CD4-positive, alpha-beta T cell treated with Interleukin-10 for 1 hour (primary cell): ENCODE measurements at regions not wholly inside any gene's neighbourhood (a gene's known extent, or its start where the extent isn't known, plus 50 kb on each side); places are given as distances from the start of the nearest gene placed in this dataset.
"Not testable (repeated sequence)": the region's sequence is repeated elsewhere in the genome, so short reads cannot be mapped to it uniquely, and the experiment has no call there.

ENCODE experiments used
- DNase-seq: peaks from one replicate; pipeline ENCODE4 v3.0.0-alpha.2; 2020

GRCh38 chr2:220748875-220749479 lies 823.1 kb downstream of the EPHA4 start:
- no peak for DNase-seq

DNA sequence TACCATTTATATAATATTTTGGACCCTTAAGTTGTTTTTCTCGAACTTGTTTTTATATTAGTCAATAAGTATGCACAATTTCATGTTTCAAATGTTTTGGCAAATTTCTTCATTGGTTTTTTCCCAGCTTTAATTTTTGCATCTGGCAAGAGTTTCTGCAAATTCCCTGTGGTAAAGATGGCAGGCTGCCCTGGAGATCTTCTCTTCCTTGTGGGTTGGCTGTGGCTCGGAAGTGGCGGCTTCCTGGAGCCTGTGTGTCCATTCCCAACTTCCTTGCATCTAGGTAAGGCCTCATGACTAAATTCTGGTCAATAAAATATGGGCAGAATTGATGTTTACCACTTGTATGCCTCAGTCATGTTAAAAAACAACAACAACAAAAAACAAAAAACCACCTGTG lies 818.6 kb downstream of the EPHA4 start:
- no peak for DNase-seq

GRCh38 chr2:220756653-220757052 lies 815.5 kb downstream of the EPHA4 start:
- no peak for DNase-seq

GRCh38 chr2:220758376-220758775 lies 813.7 kb downstream of the EPHA4 start:
- not testable (repeated sequence) for DNase-seq

DNA sequence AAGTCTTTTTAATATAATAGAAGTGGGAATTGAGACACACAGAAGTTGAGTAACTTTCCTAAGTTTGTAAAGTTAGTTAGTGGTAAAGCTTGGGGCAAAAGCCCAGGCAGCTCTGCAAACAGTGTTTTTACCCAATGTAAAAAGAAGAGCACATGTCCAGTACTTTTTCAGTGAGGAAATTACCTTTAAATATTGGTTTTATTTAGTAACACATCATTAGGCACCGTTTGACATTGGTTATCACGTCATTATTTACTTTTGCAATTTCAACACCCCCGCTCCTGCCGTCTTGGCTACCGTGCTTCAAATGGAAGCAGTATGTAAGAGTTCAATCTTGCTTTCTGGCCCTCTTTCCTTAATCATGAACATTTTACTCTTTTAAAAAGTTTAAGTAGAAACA lies 807.9 kb downstream of the EPHA4 start:
- no peak for DNase-seq

DNA sequence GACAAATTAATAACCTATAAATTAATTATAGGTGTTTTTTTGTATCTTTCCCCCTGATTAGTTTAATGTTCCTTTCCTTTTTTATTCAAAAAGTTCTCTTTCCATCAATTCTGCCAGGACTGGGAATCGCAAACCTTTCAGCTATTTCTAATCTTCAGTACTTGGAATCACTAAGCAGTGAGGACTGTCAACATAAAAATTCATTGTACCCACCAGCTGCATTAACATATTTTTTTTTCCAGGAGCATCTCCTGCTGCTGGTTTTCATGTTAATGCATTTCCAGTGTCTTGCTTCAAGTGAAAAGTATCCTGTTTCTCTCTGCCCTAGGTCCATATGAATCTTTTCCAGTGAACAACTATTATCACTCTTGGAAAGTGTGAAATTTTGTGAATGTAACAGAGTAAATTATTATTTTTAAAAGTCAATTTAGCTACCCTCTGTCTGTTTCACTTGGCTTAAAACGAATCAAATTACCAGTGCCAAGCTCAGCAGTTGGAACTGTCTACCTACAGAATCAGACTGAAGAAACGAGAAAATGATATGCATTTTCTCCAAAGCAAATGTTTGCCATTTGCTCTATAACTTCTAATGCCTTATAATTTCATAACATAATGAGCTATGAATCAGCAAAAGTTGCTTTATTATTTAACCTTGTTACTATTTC lies 804.4 kb downstream of the EPHA4 start:
- DNase-seq: no peak

DNA sequence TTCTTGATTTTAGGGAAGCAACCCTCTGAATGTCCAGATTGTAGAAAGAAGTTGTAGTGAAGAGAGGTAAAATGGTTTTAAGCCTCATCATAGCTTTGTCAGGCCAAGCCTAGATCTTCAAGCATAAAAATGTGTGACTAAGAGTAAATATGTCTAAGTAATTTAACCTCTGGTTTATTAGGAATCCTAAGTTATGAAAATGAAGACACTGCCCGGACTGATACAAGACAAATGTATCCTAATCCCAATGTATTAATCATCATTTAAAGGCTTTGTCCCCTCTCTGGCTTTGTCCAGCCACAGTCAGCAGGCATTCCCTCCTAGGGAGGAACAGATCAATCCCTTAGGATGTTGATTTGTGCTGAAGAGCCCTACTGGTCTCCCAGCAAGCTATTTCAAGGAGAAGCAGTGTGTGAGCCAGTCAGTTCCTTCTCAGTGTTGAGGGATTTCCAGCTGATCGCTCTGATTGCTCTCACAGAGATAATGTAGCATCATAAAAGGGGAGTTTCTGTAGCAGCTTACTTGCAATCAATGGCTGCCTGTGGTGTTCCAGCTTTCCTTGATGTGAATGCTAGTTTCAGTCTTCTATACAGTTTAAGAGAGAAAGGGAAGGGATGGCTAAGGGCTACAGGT lies 796.1 kb downstream of the EPHA4 start:
- DNase-seq: no peak

DNA sequence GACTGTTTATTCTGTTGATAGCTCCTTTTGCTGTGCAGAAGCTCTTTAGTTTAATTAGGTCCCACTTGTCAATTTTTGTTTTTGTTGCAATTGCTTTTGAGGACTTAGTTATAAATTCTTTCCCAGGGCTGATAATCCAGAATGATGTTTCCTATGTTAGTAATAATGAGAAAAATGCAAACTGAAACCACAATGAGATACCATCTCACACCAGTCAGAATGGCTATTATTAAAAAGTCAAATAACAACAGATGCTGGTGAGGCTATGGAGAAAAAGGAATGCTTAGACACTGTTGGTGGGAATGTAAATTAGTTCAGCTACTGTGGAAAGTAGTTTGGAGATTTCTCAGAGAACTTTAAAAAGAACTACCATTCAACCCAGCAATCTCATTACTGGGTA lies 793.0 kb downstream of the EPHA4 start:
- not testable (repeated sequence) for DNase-seq

DNA sequence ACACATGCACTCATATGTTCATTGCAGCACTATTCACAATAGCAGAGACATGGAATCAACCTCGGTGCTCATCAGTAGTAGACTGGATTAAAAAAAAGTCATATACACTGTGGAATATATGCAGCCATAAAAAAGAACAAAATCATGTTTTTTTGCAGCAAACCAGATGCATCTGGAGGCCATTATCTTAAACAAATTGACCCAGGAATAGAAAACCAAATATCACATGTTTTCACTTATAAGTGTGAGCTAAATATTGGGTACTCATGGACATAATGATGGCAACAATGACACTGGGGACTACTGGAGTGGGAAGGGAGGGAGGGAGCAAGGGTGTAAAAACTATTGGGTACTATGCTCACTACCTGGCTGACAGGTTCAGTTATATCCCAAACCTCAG lies 792.6 kb downstream of the EPHA4 start:
- no peak for DNase-seq

DNA sequence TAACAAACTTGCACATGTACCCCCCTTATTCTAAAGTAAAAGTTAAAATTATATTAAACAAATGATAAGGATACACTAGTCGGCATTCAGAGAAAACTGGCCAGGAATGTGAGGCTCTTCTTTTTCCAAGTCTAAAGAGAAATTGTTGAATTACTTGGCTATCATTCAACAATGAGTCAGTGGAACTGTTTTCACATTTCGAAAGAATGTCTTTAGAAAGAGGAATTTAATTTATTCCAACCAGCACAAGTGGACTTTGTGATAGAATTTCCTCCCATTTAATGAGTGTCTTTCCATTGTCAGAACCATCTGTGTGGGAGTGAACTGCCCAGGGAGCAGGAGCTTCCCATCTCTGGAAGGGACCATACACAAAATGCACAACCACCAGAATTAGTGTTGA lies 792.2 kb downstream of the EPHA4 start:
- DNase-seq: no peak

GRCh38 chr2:220781622-220782241 lies 790.4 kb downstream of the EPHA4 start:
- DNase-seq: no peak

DNA sequence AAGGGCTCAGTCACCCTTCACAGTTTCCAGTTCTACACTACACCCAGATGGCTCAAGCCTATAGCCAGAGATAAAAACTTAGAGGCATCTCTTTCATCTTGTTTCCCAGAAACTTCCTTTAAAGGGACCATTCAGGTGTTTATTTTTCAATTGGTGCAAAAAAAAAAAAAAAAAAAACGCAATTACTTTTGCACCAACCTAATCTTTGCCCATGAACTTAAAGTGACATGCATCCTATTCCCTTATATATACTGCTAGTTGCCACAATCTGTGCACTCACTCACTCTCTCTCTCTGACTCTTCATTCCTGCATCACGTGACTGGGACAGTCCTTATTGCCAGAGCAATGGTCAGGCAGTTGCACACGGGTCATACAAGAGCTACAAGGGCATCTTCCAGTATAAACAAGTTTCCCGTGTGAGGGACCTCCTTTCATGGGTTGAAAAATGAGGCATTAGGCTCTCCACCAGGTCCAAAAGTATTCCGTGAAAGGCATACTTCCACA lies 789.4 kb downstream of the EPHA4 start:
- no peak for DNase-seq

DNA sequence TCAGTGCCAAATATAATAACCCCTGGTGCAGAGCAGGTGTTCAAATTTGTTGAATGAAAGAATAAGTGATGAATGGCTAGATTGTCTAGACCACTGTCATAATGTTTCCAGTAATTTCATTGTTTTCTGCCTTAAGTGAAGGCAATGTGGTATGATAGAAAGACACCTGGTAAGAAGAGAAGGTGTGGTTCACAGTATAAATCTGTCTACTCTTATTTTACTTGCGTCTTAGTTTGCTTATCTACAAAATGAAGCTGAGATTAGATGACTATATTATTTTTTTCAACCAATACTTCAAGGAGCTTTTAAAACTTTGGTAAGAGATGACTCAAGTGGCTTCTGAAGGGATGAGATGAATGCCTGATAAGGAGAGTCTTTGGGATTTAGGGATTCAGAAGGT lies 788.4 kb downstream of the EPHA4 start:
- no peak for DNase-seq

DNA sequence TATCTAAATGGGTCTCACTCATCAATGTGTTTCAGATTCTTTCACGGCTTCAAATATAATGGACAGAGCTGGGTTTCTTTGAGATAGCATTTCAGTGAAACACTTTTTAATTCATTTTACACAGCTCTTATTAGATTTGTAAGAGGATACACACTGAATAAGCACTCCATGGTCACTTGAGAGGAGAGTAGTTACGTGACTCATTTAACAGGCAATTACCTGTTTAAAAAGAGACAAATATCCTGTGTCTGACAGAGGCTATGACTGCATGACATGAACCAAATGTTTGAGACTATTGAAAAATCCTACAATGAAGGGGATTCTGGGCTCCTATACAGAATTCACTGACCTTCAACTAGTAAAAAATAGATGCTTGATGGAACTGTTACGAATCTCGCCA lies 786.9 kb downstream of the EPHA4 start:
- no peak for DNase-seq

DNA sequence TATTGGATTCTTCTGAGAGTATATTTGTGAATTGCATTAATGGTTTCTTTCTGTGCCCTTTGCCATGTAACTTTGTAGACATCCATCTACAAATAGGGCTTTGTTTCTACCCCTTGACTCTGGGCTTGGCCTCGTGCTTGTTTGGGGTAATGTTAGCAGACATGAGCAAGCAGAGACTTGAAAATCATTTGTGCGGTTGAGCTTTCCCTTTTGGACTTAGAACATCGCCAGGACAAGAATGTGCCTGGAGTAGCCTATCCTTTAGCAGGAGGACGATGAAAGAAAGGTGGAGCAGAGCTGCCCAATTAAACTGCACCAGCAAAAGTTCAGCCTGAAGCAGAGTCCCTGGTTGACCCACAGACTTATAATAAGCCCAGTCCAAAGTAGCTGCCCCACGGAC lies 785.9 kb downstream of the EPHA4 start:
- no peak for DNase-seq

GRCh38 chr2:220787251-220787650 lies 784.9 kb downstream of the EPHA4 start:
- no peak for DNase-seq

DNA sequence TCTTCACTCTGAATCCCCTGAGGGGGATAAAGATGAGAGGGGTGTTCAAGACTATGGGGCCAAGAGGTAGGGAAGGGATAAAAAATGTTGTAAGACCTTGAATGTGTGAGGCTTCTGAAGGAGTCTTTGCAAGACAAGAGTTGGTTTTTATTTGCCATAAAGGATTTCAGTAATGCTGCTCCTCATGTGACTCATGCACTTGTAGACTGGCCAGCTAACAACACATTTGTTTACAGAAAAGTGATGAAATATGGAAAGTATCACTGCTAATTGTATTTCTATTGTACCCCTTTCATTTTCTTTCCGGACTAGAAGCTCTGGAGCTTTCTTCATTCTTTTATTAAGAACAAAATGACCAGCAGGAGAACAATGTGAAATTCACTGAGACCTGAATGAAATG lies 782.1 kb downstream of the EPHA4 start:
- no peak for DNase-seq

- no peak for DNase-seq
Measured at GRCh38 chr2:220795705-220796104, 776.4 kb downstream of the EPHA4 start.

DNA sequence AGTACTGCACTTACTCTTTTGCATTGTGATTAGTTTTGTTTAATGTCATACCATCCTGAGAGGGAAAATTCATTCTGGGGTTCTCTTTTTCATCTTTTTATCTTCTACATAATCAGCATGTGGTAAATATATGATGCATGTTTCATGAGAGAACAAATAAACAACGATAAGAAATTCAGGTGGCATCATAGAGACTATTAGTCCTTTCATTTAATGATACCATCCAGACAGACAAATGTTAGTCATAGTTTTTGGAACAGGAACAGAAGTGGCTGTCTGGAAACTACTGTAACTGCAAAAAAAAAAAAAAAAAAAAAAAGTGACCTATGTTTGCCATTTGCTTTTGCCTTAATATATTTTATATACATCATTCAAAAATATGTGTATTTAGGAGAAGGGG lies 761.0 kb downstream of the EPHA4 start:
- DNase-seq: no peak

DNA sequence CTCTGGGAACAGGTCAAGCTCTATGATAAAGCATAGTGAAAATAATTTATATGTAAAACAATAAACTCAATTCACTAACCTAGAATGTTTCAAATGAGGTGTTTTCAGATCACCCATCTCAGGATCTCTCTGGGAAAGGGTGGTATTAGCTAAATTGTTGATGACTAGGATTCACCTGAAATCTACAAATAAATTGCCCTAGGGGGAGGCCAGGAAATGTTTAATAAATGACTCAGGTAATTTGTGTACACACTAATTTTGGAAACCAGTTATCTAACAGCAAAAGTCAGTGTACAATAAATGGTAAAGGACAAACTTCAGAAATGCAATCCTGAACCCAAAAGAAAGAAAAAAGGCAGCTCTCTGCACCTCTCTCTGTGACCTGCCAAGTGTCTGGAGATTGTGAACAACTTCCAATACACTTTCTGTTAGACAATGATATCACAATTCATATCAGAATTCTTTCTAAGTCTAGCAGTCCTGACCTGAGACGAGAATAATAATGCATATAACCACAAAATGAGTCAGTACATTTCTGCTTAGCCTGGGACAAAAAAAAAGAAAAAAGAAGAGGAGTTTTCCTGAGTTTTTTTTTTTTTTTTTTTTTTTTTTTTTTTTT lies 760.0 kb downstream of the EPHA4 start:
- DNase-seq: no peak

GRCh38 chr2:220814441-220814840 lies 757.7 kb downstream of the EPHA4 start:
- no peak for DNase-seq

GRCh38 chr2:220815698-220816097 lies 756.4 kb downstream of the EPHA4 start:
- no peak for DNase-seq

DNA sequence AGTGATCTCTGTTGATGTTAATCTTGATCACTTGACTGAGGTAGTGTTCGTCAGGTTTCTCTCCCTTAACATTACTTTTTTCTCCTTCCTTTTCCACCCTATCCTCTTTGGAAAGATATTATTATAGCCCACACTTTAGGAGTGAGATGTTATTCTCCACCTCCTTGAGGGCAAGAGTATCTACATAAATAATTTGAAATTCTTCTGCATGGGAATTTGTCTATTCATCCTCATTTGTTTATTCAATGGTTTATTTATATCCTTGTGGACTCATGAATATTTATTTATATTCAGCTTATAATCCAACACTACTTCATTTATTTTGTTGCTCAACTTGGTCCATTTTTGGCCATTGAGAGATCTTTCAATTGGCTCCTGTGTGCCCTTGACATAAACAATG lies 750.4 kb downstream of the EPHA4 start:
- no peak for DNase-seq

DNA sequence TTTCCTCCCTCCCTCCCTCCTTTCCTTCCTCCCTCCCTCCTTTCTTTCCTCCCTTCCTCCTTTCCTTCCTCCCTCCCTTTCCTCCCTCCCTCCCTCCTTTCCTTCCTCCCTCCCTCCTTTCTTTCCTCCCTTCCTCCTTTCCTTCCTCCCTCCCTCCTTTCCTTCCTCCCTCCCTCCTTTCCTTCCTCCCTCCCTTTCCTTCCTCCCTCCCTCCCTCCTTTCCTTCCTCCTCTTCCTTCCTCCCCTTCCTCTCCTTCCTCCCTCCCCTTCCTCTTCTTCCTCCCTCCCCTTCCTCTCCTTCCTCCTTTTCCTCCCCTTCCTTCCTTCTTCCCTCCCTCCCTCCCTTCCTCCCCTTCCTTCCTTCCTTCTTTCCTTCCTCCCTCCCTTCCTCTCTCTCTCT lies 748.5 kb downstream of the EPHA4 start:
- not testable (repeated sequence) for DNase-seq
